GM23338 (cell line): ENCODE measurements at regions not wholly inside any gene's neighbourhood (a gene's known extent, or its start where the extent isn't known, plus 50 kb on each side); places are given as distances from the start of the nearest gene placed in this dataset.

Experiments used
- ATAC-seq: fragments of 200-7000 bp; cut with Tn5 transposase; 3 replicates; pipeline ENCODE4 v1.9.1; 2020
- DNase-seq: peaks from one replicate; pipeline ENCODE4 v3.0.0-alpha.2; 2015; ENCODE audit warnings: low spot score
- H2AFZ ChIP-seq: fragments of 200-600 bp; sonication (generic); 2 replicates; pipeline ENCODE4 v1.8.0; 2016; ENCODE audit warnings: antibody characterized with exemption, mild to moderate bottlenecking, moderate library complexity
- H3F3A ChIP-seq: fragments of 200-600 bp; sonication (generic); replicated peaks from 2 replicates; pipeline ENCODE4 v1.8.0; 2017; ENCODE audit warnings: antibody characterized with exemption, mixed run types, low read depth
- H3K27ac ChIP-seq: fragments of 200-600 bp; sonication (generic); 2 replicates; pipeline ENCODE4 v1.6.1; 2016; ENCODE audit warnings: low read depth
- H3K27me3 ChIP-seq: fragments of 200-600 bp; sonication (generic); 2 replicates; pipeline ENCODE4 v1.8.0; 2016; ENCODE audit warnings: mild to moderate bottlenecking, mixed run types, moderate library complexity; ENCODE audit not compliant: insufficient read depth
- H3K36me3 ChIP-seq: fragments of 200-600 bp; sonication (generic); 2 replicates; pipeline ENCODE4 v1.8.0; 2016; ENCODE audit warnings: mild to moderate bottlenecking; ENCODE audit not compliant: insufficient read depth
- H3K4me1 ChIP-seq: fragments of 200-600 bp; sonication (generic); 2 replicates; pipeline ENCODE4 v1.8.0; 2016; ENCODE audit warnings: mild to moderate bottlenecking, moderate library complexity; ENCODE audit not compliant: insufficient read depth
- H3K4me2 ChIP-seq: fragments of 200-600 bp; sonication (generic); 2 replicates; pipeline ENCODE4 v1.7.1; 2017; ENCODE audit warnings: mixed run types
- H3K4me3 ChIP-seq: fragments of 200-600 bp; sonication (generic); 2 replicates; pipeline ENCODE4 v1.6.1; 2016; ENCODE audit warnings: mixed run types
- H3K79me2 ChIP-seq: fragments of 200-600 bp; sonication (generic); replicated peaks from 2 replicates; pipeline ENCODE4 v1.8.0; 2017; ENCODE audit warnings: mild to moderate bottlenecking; ENCODE audit not compliant: insufficient read depth
- H3K9me2 ChIP-seq: fragments of 200-600 bp; sonication (generic); 2 replicates; pipeline ENCODE4 v1.8.0; 2017; ENCODE audit not compliant: insufficient read depth
- H4K20me1 ChIP-seq: fragments of 200-600 bp; sonication (generic); replicated peaks from 2 replicates; pipeline ENCODE4 v1.8.0; 2017; ENCODE audit warnings: mild to moderate bottlenecking; ENCODE audit not compliant: insufficient read depth
- H3K27ac Mint-ChIP-seq: 2 replicates; pipeline ENCODE4 v1.8.0; 2020; ENCODE audit warnings: inconsistent platforms, mild to moderate bottlenecking, moderate library complexity, mixed read lengths
- H3K27me3 Mint-ChIP-seq: 3 replicates; pipeline ENCODE4 v1.8.0; 2022; ENCODE audit warnings: low read depth, mild to moderate bottlenecking, moderate library complexity, mixed read lengths, inconsistent platforms; ENCODE audit not compliant: insufficient read depth, poor library complexity
- H3K36me3 Mint-ChIP-seq: 3 replicates; pipeline ENCODE4 v1.8.0; 2021; ENCODE audit warnings: low read depth, mild to moderate bottlenecking, inconsistent platforms, moderate library complexity, mixed read lengths
- H3K4me1 Mint-ChIP-seq: 3 replicates; pipeline ENCODE4 v1.8.0; 2020; ENCODE audit warnings: mild to moderate bottlenecking, inconsistent platforms, mixed read lengths
- H3K4me3 Mint-ChIP-seq: 3 replicates; pipeline ENCODE4 v1.8.0; 2021; ENCODE audit warnings: moderate library complexity, mild to moderate bottlenecking, inconsistent platforms, mixed read lengths
- H3K9me3 Mint-ChIP-seq: 3 replicates; pipeline ENCODE4 v1.8.0; 2020; ENCODE audit warnings: moderate library complexity, mild to moderate bottlenecking, inconsistent platforms, mixed read lengths
- CREB1 ChIP-seq: fragments of 250-450 bp; sonication (Bioruptor Pico); IDR thresholded peaks from 2 replicates; pipeline ENCODE4 v1.5.0; 2020; ENCODE audit warnings: low read depth, mild to moderate bottlenecking, moderate library complexity
- EZH2 ChIP-seq: fragments of 200-600 bp; sonication (generic); IDR thresholded peaks from one replicate; pipeline ENCODE4 v1.8.0; 2017; ENCODE audit warnings: antibody characterized with exemption, mild to moderate bottlenecking, low read depth; ENCODE audit not compliant: unreplicated experiment
- JUNB ChIP-seq: IDR thresholded peaks from one replicate; pipeline ENCODE4 v1.6.1; 2016; ENCODE audit warnings: antibody characterized with exemption; ENCODE audit not compliant: unreplicated experiment
- STAT1 ChIP-seq: IDR thresholded peaks from one replicate; pipeline ENCODE4 v1.6.1; 2016; ENCODE audit warnings: antibody characterized with exemption; ENCODE audit not compliant: unreplicated experiment
- ZNF114 ChIP-seq: fragments of 250-450 bp; sonication (Bioruptor Pico); IDR thresholded peaks from 2 replicates; pipeline ENCODE4 v1.5.0; 2020; ENCODE audit warnings: mild to moderate bottlenecking, moderate library complexity
- ZNF331 ChIP-seq: fragments of 250-450 bp; sonication (Bioruptor Pico); IDR thresholded peaks from 2 replicates; pipeline ENCODE4 v1.5.0; 2020; ENCODE audit warnings: low read depth, mild to moderate bottlenecking, moderate library complexity
- ZNF462 ChIP-seq: fragments of 250-450 bp; sonication (Bioruptor Pico); IDR thresholded peaks from 2 replicates; pipeline ENCODE4 v1.5.0; 2020; ENCODE audit warnings: mild to moderate bottlenecking, moderate library complexity
- TF ChIP-seq, protein P1 (sequence below): IDR thresholded peaks from 2 replicates; pipeline ENCODE4 v1.6.1; 2016; ENCODE audit warnings: antibody characterized with exemption

DNA sequence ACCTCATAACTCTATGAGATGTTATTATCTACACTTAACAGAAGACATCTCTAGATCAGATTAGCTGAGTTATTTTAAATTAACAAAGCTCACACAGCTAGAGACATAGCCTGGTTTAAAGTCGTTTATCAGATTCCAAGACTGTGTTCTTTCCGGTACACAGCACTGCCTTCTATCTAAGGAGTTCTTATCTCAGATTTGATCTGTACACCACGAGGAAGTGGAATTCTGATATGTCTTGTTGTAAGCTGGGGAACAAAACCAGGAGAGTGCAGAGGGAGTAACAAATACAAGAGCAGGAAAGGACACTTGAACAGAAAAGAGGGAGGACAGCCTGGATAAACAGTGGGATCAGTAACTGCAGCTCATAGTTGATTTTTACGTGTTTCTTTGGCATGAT is 61.7 kb upstream of the KCNMB2 start:
- H3K27me3 Mint-ChIP-seq, result no peaks in the 10 kb centered on the region
- Histone ChIP-seq H3K9me2 (no peaks in the 10 kb centered on the region; the same call in 1 of the 2 replicates), H3K36me3 (no peaks in the 10 kb centered on the region), H3K79me2 (no peaks in the 10 kb centered on the region), H3F3A (no peaks in the 10 kb centered on the region), H2AFZ (no peak overlapping the region), H3K4me1 (no peaks in the 10 kb centered on the region), H3K27me3 (no peaks in the 10 kb centered on the region), H3K4me3 (no peak overlapping the region), H3K4me2 (no peak overlapping the region), H4K20me1 (no peaks in the 10 kb centered on the region), H3K27ac (no peak overlapping the region)
- H3K36me3 Mint-ChIP-seq, result no peaks in the 10 kb centered on the region
- no peak overlapping the region for H3K27ac Mint-ChIP-seq
- H3K4me3 Mint-ChIP-seq, result no peak overlapping the region
- DNase-seq (no peak), ATAC-seq (no peak)
- H3K4me1 Mint-ChIP-seq, result peaks cover 2% of the 10 kb centered on the region; the same call in 1 of the 3 replicates
- TF ChIP-seq ZNF114 (CRISPR knock-in tag), result no peak
- no peak for TF ChIP-seq ZNF462 (CRISPR knock-in tag)
- TF ChIP-seq CREB1 (CRISPR knock-in tag), result no peak
- no peak for TF ChIP-seq ZNF331 (CRISPR knock-in tag)
- TF ChIP-seq STAT1, result no peak
- no peak for TF ChIP-seq EZH2
- TF ChIP-seq JUNB, result no peak
- TF ChIP-seq, protein P1, sequence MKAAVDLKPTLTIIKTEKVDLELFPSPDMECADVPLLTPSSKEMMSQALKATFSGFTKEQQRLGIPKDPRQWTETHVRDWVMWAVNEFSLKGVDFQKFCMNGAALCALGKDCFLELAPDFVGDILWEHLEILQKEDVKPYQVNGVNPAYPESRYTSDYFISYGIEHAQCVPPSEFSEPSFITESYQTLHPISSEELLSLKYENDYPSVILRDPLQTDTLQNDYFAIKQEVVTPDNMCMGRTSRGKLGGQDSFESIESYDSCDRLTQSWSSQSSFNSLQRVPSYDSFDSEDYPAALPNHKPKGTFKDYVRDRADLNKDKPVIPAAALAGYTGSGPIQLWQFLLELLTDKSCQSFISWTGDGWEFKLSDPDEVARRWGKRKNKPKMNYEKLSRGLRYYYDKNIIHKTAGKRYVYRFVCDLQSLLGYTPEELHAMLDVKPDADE, result no peak
- no peaks in the 10 kb centered on the region for H3K9me3 Mint-ChIP-seq
